Central memory CD8-positive, alpha-beta T cell (primary cell): ENCODE measurements at regions not wholly inside any gene's neighbourhood (a gene's known extent, or its start where the extent isn't known, plus 50 kb on each side); places are given as distances from the start of the nearest gene placed in this dataset.

Experiments used
- ATAC-seq: fragments of 150-1000 bp; cut with Tn5 transposase; replicated peaks from 2 replicates; pipeline ENCODE4 v1.10.0; 2022; ENCODE audit warnings: mild to moderate bottlenecking, moderate FRiP score, moderate number of reproducible peaks; ENCODE audit not compliant: poor library complexity, severe bottlenecking; ENCODE audit errors: extremely low read depth
- DNase-seq, 2 donors: peaks; one replicate each; pipeline ENCODE4 v3.0.0; 2021; ENCODE audit warnings: low spot score in 2 of 2
- H3K27ac Mint-ChIP-seq: one replicate; pipeline ENCODE4 v1.8.0; 2022; ENCODE audit warnings: low read depth, mild to moderate bottlenecking, moderate library complexity, mixed read lengths
- H3K27me3 Mint-ChIP-seq: one replicate; pipeline ENCODE4 v1.8.0; 2022; ENCODE audit warnings: mixed read lengths
- H3K36me3 Mint-ChIP-seq: one replicate; pipeline ENCODE4 v1.8.0; 2022; ENCODE audit warnings: mild to moderate bottlenecking, moderate library complexity, mixed read lengths; ENCODE audit not compliant: insufficient read depth
- H3K4me1 Mint-ChIP-seq: one replicate; pipeline ENCODE4 v1.8.0; 2022; ENCODE audit warnings: mixed read lengths
- H3K4me3 Mint-ChIP-seq: one replicate; pipeline ENCODE4 v1.8.0; 2022; ENCODE audit warnings: mild to moderate bottlenecking, moderate library complexity, mixed read lengths
- H3K9me3 Mint-ChIP-seq: one replicate; pipeline ENCODE4 v1.8.0; 2022; ENCODE audit warnings: mixed read lengths

DNA sequence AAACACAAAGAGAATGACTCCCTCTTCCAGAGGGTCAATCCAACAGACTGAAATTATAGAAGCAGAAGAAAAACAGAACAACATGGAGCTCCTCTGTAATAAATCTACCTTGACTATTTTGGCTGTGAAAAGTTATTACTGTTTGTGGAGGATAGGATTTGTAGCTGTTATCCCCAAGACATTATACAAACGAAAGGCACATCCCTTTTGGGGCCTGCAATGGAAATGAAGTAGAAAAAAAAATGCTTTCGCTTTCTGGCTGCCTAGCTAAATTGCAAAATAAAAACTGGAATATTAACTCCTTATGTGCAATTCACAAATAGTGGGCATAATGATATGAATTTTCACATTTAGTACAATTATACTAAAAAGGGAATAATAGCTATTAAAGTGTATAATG is 123.8 kb upstream of the CCDC179 start:
- no peak overlapping the region for H3K4me3 Mint-ChIP-seq
- peaks cover 23% of the 10 kb centered on the region for H3K9me3 Mint-ChIP-seq
- H3K27me3 Mint-ChIP-seq: no peaks in the 10 kb centered on the region
- ATAC-seq (no peak), DNase-seq (no peak)
- H3K36me3 Mint-ChIP-seq: no peaks in the 10 kb centered on the region
- H3K4me1 Mint-ChIP-seq: no peaks in the 10 kb centered on the region
- no peak overlapping the region for H3K27ac Mint-ChIP-seq

DNA sequence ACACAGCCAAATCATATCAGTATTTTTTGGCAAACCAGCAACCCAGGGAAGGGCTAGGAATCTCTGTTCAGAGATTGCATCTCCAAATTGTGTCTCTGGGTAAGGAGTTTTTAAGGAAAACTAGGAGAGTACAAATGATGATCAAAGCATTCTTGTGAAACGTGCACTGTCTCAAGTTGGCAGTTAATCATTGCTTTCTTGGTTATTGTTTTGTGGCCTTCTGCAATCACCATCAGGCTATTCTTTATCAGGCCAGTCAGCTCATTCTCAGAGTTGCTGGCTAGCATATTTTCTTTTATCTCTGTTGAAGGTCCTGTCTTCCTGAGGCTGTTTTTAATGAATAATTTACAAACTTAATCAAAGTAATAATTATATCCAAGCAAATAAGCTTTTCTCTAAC is 129.1 kb upstream of the CCDC179 start:
- Mint-ChIP-seq H3K36me3 (no peaks in the 10 kb centered on the region), H3K9me3 (peaks cover 22% of the 10 kb centered on the region), H3K27me3 (no peaks in the 10 kb centered on the region), H3K4me3 (no peak overlapping the region), H3K27ac (no peak overlapping the region), H3K4me1 (no peaks in the 10 kb centered on the region)
- ATAC-seq (no peak), DNase-seq (no peak)

DNA sequence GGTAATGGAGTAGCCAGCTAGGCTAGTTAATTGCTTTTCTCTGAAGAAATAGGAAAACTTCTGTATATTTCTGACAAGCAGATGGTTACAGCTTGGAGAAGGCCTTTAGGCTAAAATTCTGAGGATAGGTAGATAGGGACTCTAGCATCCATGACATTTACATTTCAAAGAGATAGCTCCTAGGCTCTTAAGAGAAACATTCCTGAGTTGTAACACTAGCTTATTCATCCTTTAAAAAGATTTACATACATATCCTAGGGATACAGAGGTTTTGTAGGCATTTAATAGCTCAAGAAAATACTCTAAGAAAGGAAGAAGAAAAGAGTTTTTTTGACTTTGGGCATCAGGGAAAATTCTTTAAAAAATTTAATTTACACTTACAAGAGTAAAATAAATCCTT is 130.9 kb upstream of the CCDC179 start:
- DNase-seq (no peak), ATAC-seq (no peak)
- peaks cover 30% of the 10 kb centered on the region for H3K9me3 Mint-ChIP-seq
- H3K27ac Mint-ChIP-seq: no peak overlapping the region
- H3K27me3 Mint-ChIP-seq: no peaks in the 10 kb centered on the region
- H3K4me3 Mint-ChIP-seq: no peak overlapping the region
- no peaks in the 10 kb centered on the region for H3K36me3 Mint-ChIP-seq
- no peaks in the 10 kb centered on the region for H3K4me1 Mint-ChIP-seq

DNA sequence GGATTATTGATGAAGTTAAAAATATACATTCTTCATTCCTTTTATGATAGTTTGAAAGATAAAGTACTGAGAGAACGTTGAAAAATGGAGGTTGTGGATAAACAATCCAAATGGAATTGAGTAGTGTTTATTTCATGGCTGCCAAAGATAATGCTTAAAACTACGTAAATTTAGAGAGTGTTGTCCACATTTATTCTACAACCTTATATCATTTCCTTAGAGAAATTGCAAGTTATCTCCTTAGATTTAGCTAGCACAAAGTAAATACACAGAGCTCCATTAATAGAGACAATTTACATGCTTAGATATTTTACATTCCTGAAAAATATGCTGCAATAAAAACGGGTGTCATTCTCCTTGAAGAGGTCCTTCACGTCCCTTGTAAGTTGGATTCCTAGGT is 146.5 kb upstream of the CCDC179 start:
- no peak overlapping the region for H3K27ac Mint-ChIP-seq
- H3K36me3 Mint-ChIP-seq: no peaks in the 10 kb centered on the region
- no peak overlapping the region for H3K4me3 Mint-ChIP-seq
- H3K27me3 Mint-ChIP-seq: no peaks in the 10 kb centered on the region
- H3K4me1 Mint-ChIP-seq: no peaks in the 10 kb centered on the region
- H3K9me3 Mint-ChIP-seq: peaks cover 19% of the 10 kb centered on the region
- ATAC-seq (no peak), DNase-seq (no peak)

DNA sequence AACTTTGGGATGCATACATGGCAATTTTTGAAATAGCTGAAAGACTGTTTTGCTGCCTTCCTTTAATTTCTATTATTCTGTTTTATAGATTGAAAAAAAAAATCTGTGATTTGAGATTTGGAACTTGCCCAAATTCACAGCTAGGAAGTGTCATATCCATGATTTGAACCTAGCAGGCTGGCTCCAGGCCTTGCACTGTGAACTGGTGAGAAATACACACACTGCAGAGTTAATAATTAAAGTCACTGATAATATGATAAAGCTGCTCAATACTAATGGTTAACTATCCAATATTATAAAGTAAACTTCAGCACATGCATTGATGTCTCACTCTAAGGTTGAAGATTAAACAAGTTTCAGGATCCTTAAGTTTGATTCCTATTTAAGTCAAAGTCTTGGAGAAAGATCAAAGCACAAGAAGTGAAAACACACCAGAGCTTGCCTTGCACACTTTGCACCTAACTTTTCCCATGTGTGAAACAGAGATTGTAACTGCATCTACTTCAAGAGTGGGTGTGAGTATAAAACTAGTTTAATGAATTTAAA is 150.6 kb upstream of the CCDC179 start:
- Mint-ChIP-seq H3K9me3 (peaks cover 11% of the 10 kb centered on the region), H3K27me3 (no peaks in the 10 kb centered on the region), H3K36me3 (no peaks in the 10 kb centered on the region), H3K4me1 (no peaks in the 10 kb centered on the region), H3K27ac (no peak overlapping the region), H3K4me3 (no peak overlapping the region)
- DNase-seq (no peak), ATAC-seq (no peak)

DNA sequence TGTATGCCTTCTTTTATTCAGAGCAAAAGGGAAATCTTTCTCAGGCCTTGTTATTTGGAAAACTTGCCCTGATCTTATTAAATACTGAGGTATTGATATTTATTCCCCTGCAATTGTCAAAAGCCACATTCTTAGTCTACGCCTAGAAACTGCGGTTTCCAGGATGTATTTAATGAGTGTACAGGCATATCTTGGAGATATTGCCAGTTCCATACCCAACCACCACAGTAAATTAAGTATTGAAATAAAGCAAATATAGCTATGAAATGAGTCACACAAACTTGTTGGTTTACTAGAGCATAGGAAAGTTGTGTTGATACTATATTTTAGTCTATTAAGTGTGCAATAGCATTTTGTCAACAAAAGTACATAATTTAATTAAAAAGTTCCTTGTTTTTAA is 152.7 kb upstream of the CCDC179 start:
- Mint-ChIP-seq H3K4me3 (no peak overlapping the region), H3K27me3 (no peaks in the 10 kb centered on the region), H3K9me3 (peaks cover 11% of the 10 kb centered on the region), H3K4me1 (no peaks in the 10 kb centered on the region), H3K36me3 (no peaks in the 10 kb centered on the region), H3K27ac (no peak overlapping the region)
- ATAC-seq: no peak
- no peak for DNase-seq

DNA sequence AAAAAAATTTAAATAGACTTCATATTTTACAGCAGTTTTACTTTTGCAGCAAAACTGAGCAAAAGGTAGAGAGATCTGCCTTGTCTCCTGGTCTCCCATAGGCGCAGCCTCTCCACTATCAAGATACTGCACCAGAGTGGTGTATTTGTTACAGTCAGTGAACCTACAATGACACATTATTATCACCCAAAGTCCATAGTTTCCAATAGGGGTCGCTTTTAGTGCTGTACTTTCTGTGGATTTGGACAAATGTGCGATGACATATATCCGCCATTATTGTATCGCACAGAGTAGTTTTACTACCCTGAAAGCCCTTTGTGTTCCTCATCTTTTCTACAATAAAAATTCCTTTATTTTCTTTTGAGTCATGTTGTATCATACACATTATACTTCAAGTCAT is 153.2 kb upstream of the CCDC179 start:
- no peak for DNase-seq
- Mint-ChIP-seq H3K9me3 (peaks cover 6% of the 10 kb centered on the region), H3K36me3 (no peaks in the 10 kb centered on the region), H3K4me1 (no peaks in the 10 kb centered on the region), H3K4me3 (no peak overlapping the region), H3K27ac (no peak overlapping the region), H3K27me3 (no peaks in the 10 kb centered on the region)
- no peak for ATAC-seq

DNA sequence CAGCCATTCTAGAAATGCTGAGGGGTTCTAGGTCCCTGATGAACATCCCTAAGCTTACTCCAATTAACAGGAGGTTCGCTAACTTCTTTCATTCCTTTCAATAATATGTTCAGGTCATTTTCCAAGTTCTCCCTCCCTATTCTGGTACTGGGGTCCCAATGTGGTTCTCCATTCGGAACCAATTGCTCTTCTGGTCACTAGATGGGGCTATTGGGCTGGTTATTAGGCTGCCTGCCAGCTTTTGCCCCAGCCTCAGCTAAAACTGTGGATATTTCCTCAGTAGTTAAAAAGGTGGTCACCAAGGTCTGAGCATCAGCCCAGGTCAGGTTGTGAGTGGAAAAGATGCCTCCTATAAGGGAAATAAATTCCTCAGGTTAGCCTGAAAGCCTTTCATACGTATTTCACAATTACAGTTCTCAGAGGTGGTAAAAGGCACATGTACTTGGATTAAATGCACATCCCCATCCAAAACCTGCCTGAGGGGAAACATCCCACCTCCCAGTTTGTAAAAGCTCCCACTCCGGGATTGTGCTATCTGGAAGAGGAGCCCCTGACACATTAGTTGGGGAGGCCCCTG is 161.1 kb upstream of the CCDC179 start:
- DNase-seq (no peak), ATAC-seq (no peak)
- no peaks in the 10 kb centered on the region for H3K27me3 Mint-ChIP-seq
- no peak overlapping the region for H3K4me3 Mint-ChIP-seq
- H3K9me3 Mint-ChIP-seq: peaks cover 14% of the 10 kb centered on the region
- no peak overlapping the region for H3K27ac Mint-ChIP-seq
- H3K36me3 Mint-ChIP-seq: no peaks in the 10 kb centered on the region
- no peaks in the 10 kb centered on the region for H3K4me1 Mint-ChIP-seq

DNA sequence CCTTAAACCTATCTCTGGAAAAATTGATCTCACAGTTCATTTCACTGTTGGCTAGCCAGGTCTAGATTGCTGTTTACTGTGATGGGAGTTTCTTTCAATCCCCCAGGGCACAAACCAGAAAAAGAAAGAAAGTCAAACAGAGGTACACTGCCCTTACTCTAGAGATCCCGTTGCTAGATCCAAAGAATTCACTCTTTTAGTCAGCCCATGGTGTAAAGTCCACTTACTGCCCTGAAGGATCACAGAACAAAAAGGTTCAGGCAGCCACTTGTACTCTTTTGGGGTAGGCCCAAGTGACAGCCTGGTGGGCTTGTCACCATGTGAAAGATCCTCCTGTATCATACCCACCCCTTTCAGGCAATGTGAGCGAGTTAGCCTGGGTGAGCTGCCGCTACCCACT is 162.6 kb upstream of the CCDC179 start:
- H3K9me3 Mint-ChIP-seq: peaks cover 19% of the 10 kb centered on the region
- H3K4me3 Mint-ChIP-seq: no peak overlapping the region
- ATAC-seq (no peak), DNase-seq (no peak)
- H3K4me1 Mint-ChIP-seq: no peaks in the 10 kb centered on the region
- no peak overlapping the region for H3K27ac Mint-ChIP-seq
- H3K27me3 Mint-ChIP-seq: no peaks in the 10 kb centered on the region
- H3K36me3 Mint-ChIP-seq: no peaks in the 10 kb centered on the region

DNA sequence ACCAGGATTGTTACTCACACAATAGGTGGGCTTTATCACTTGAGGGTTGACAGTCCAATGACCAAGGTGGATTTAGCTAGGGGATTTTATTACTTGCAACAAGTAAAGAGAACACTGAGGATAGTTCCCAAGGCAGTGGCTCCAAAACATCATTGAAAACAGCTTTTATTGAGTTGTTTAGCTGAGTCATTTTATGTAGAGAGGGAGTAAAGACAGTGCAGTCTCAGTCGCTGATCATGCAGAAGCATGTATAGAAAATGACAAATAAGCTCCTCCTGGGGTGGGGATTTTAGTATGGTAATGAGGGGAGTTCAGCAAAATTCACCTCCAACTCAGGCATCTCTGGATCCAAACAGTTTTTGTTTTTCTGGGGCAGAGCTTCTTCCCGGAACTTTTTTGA is 163.0 kb upstream of the CCDC179 start:
- ATAC-seq: no peak
- DNase-seq: no peak
- H3K27ac Mint-ChIP-seq: no peak overlapping the region
- H3K36me3 Mint-ChIP-seq: no peaks in the 10 kb centered on the region
- no peaks in the 10 kb centered on the region for H3K27me3 Mint-ChIP-seq
- H3K4me1 Mint-ChIP-seq: no peaks in the 10 kb centered on the region
- H3K9me3 Mint-ChIP-seq: peaks cover 20% of the 10 kb centered on the region
- H3K4me3 Mint-ChIP-seq: no peak overlapping the region

DNA sequence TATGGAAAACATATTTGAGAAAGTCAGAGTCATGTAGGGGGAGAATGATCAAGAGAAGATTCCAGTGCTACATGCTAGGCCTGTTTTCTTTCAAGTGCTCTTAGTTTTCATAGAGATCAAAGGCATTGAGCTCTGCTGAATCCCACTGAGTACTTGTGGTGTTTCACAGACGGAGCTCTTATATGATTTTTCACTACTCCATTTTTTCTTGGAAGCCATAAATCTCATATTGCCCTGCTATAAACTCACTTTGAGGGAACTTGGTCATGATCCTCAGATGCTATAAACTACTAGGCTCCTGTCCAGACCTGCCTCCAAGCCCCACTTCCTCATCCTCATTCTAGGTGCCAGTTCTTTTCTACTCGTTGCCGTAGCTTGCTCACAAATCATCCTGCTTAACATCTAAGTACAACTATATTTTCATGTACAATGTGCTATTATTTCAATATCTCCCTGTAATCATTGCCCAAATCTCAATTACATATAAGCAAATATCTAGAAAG is 180.8 kb upstream of the CCDC179 start:
- Mint-ChIP-seq H3K9me3 (peaks cover 14% of the 10 kb centered on the region), H3K36me3 (no peaks in the 10 kb centered on the region), H3K4me3 (no peak overlapping the region)

DNA sequence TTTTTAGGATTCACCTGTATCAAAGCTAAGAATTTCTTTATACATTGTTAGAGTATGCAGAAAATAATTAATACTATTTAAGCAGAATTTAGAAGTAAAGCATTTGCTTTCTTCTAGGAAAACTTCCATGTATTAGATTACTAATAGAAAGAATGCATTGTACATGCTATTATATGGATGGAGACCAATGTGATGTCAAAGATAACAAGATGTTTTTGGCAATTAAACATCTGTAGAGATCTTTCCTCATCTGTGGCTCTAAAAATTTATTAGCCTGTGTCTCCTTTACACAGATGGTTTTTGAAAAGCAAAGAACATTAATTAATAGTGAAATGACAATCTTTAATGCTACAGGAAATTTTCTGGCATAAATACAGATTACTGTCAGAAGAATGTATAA is 198.4 kb upstream of the CCDC179 start:
- Mint-ChIP-seq H3K36me3 (no peaks in the 10 kb centered on the region), H3K4me3 (no peak overlapping the region), H3K27me3 (no peaks in the 10 kb centered on the region), H3K27ac (no peak overlapping the region), H3K4me1 (no peaks in the 10 kb centered on the region), H3K9me3 (peaks cover 11% of the 10 kb centered on the region)
- DNase-seq (no peak), ATAC-seq (no peak)

More for the DNA sequence above, 180.8 kb upstream of the CCDC179 start:
- ATAC-seq (no peak), DNase-seq (no peak)
- Mint-ChIP-seq H3K4me1 (no peaks in the 10 kb centered on the region), H3K27me3 (no peaks in the 10 kb centered on the region), H3K27ac (no peak overlapping the region)

DNA sequence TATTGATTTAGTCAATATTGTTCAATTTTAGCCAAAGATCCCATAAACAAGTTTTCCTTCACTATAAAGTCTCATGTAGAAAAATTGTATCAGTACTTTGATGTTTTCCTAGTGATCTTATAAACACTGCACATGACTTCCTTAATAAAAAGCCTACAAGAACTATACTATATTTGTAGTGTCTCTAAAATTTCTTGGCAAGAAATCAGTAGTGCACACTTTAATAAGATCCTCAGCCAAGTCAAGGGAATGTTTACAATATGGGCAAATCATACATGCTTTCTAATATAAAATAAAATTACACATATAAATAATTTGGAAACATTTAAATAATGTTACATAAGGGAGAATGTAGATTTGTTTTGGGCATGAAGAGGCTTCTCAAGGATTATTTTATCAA is 203.0 kb upstream of the CCDC179 start:
- ATAC-seq (no peak), DNase-seq (no peak)
- peaks cover 24% of the 10 kb centered on the region for H3K9me3 Mint-ChIP-seq
- H3K27ac Mint-ChIP-seq: no peak overlapping the region
- no peak overlapping the region for H3K4me3 Mint-ChIP-seq
- no peaks in the 10 kb centered on the region for H3K27me3 Mint-ChIP-seq
- H3K36me3 Mint-ChIP-seq: no peaks in the 10 kb centered on the region
- no peaks in the 10 kb centered on the region for H3K4me1 Mint-ChIP-seq
